MG63 (cell line): ENCODE measurements at regions not wholly inside any gene's neighbourhood (a gene's known extent, or its start where the extent isn't known, plus 50 kb on each side); places are given as distances from the start of the nearest gene placed in this dataset.
"Not testable (repeated sequence)": the region's sequence is repeated elsewhere in the genome, so short reads cannot be mapped to it uniquely, and the experiment has no call there.

Experiments used
- DNase-seq: peaks from one replicate; pipeline ENCODE4 v3.0.0-alpha.2; 2020
- H3K27me3 ChIP-seq: fragments of 250-450 bp; sonication (Bioruptor Pico); 2 replicates; pipeline ENCODE4 v1.5.1; 2020; ENCODE audit warnings: mild to moderate bottlenecking, moderate library complexity
- H3K36me3 ChIP-seq: fragments of 250-450 bp; sonication (Bioruptor Pico); 2 replicates; pipeline ENCODE4 v1.5.1; 2020; ENCODE audit warnings: mild to moderate bottlenecking, moderate library complexity
- H3K4me3 ChIP-seq: fragments of 250-450 bp; sonication (Bioruptor Pico); 2 replicates; pipeline ENCODE4 v1.5.1; 2020; ENCODE audit warnings: mild to moderate bottlenecking, moderate library complexity
- H3K9me3 ChIP-seq: fragments of 250-450 bp; sonication (Bioruptor Pico); 2 replicates; pipeline ENCODE4 v1.5.1; 2020; ENCODE audit warnings: mild to moderate bottlenecking, moderate library complexity

DNA sequence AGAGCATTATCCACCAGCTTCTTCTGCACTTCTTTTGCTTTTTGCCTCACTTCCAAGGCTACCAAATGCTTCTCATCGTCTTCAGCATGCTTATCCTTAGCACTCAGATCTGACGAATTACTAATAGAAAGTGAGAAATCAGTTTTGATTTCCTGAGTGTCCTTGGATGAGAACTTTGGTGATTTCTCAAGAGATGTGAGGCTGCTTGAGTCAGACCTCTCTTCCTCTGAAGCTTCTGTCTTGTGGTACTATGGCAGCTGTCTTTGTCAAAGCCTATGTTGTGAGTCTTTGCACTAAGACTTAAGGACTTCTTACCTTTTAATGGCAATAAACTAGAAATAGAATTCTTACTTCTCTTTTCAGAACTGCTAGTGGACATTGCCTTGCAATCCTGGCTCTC is 169.9 kb downstream of the CPE start:
- Histone ChIP-seq H3K36me3 (no peaks in the 10 kb centered on the region), H3K9me3 (no peaks in the 10 kb centered on the region; the same call in 1 of the 2 replicates), H3K4me3 (no peak overlapping the region), H3K27me3 (no peaks in the 10 kb centered on the region)
- DNase-seq: no peak

DNA sequence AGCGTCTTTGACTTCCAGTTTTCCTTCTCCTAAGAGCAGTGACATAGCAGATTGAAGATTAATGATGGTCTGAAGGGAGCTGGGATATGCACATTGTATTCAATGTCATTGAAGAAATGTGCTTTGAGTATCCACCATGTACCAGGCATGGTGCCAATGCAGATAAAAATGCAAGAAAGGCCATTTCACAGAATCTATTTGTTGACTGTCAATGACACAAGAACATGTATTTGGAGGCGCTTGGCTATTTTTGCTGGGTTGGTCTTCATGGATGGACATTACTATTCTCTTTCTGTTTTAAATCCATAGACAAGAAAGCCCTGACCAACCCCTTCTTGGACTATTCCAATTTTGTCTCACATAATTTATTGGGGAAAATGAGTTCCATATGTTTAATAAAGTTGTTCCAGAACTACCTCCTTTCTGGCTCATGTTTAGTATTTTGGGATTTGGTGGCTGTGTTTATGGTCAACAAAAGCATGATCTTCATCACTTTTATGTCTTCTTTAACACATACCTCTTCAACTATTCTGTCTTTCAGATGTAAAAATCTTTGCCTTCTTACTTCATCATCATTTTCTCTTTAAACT is 174.5 kb downstream of the CPE start:
- Histone ChIP-seq H3K9me3 (no peaks in the 10 kb centered on the region; the same call in 1 of the 2 replicates), H3K36me3 (no peaks in the 10 kb centered on the region), H3K4me3 (no peak overlapping the region), H3K27me3 (no peaks in the 10 kb centered on the region)
- no peak for DNase-seq

GRCh38 chr4:165555302-165555701 is 176.5 kb downstream of the CPE start:
- Histone ChIP-seq H3K4me3 (no peak overlapping the region), H3K27me3 (no peaks in the 10 kb centered on the region), H3K9me3 (no peaks in the 10 kb centered on the region; the same call in 1 of the 2 replicates), H3K36me3 (no peaks in the 10 kb centered on the region)
- DNase-seq: no peak

GRCh38 chr4:165556383-165556782 is 177.6 kb downstream of the CPE start:
- no peaks in the 10 kb centered on the region for H3K9me3 ChIP-seq
- H3K4me3 ChIP-seq: no peak overlapping the region
- no peak for DNase-seq
- H3K36me3 ChIP-seq: no peaks in the 10 kb centered on the region
- no peaks in the 10 kb centered on the region for H3K27me3 ChIP-seq

GRCh38 chr4:165560941-165561340 is 182.1 kb downstream of the CPE start:
- H3K4me3 ChIP-seq: no peak overlapping the region
- no peaks in the 10 kb centered on the region for H3K27me3 ChIP-seq
- H3K36me3 ChIP-seq: no peaks in the 10 kb centered on the region
- DNase-seq: peak; percentile 8
- H3K9me3 ChIP-seq: no peaks in the 10 kb centered on the region

DNA sequence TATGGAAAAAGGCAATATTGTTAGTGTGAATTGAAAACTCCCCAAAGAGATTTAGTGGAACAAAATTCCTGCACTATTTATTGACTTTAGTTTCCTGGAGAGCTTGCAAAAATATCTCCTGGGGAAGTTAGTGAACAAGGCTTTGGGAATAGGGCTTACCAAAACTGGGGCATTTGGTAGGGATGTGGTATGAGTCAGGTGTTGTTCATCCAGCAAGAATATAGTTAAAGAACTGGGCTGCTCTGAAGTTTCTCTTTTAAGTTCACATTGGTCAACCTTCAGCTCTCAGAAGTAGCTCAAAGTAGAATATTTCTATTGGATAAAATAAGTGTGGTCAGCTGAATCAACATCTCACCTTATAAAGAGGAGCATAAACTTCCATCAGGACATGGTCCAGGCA is 185.0 kb downstream of the CPE start:
- no peak overlapping the region for H3K4me3 ChIP-seq
- no peaks in the 10 kb centered on the region for H3K9me3 ChIP-seq
- H3K36me3 ChIP-seq: no peaks in the 10 kb centered on the region
- DNase-seq: peak; percentile 32
- H3K27me3 ChIP-seq: no peaks in the 10 kb centered on the region

DNA sequence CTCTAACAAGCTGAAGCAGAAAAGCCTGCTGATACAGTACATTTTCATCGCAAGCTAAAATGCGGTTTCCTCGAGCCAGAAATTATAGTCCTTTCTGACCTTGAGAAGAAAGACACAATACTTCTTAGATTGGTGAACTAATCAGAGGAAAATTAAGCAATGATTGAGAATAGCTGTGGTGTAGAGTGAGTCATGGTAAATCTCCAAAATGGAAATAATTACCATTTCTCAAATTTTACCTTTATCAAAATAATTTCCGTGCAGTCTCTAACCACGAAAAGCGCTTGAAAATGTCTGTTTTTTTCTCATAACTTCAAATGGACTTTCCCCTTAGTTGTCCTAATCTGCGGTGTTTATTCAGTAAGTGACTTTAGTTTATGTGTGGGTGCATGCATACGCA is 190.2 kb downstream of the CPE start:
- Histone ChIP-seq H3K36me3 (no peaks in the 10 kb centered on the region), H3K4me3 (no peak overlapping the region), H3K9me3 (no peaks in the 10 kb centered on the region), H3K27me3 (no peaks in the 10 kb centered on the region)
- no peak for DNase-seq

- not testable (repeated sequence) for H3K4me3 ChIP-seq, H3K27me3 ChIP-seq, H3K36me3 ChIP-seq, H3K9me3 ChIP-seq, DNase-seq
Measured at GRCh38 chr4:165571476-165571875, 192.7 kb downstream of the CPE start.

GRCh38 chr4:165580351-165580905 is 201.6 kb downstream of the CPE start:
- DNase-seq: peak; percentile 83
- no peaks in the 10 kb centered on the region for H3K27me3 ChIP-seq
- no peaks in the 10 kb centered on the region; the same call in 1 of the 2 replicates for H3K9me3 ChIP-seq
- no peak overlapping the region for H3K4me3 ChIP-seq
- no peaks in the 10 kb centered on the region for H3K36me3 ChIP-seq

- Histone ChIP-seq H3K36me3 (no peaks in the 10 kb centered on the region), H3K4me3 (no peak overlapping the region), H3K9me3 (no peaks in the 10 kb centered on the region; the same call in none of the 2 replicates), H3K27me3 (no peaks in the 10 kb centered on the region)
- DNase-seq: no peak
Measured at GRCh38 chr4:165583341-165583740, 204.5 kb downstream of the CPE start.

- no peak for DNase-seq
Measured at GRCh38 chr4:165584916-165585315, 206.1 kb downstream of the CPE start.

DNA sequence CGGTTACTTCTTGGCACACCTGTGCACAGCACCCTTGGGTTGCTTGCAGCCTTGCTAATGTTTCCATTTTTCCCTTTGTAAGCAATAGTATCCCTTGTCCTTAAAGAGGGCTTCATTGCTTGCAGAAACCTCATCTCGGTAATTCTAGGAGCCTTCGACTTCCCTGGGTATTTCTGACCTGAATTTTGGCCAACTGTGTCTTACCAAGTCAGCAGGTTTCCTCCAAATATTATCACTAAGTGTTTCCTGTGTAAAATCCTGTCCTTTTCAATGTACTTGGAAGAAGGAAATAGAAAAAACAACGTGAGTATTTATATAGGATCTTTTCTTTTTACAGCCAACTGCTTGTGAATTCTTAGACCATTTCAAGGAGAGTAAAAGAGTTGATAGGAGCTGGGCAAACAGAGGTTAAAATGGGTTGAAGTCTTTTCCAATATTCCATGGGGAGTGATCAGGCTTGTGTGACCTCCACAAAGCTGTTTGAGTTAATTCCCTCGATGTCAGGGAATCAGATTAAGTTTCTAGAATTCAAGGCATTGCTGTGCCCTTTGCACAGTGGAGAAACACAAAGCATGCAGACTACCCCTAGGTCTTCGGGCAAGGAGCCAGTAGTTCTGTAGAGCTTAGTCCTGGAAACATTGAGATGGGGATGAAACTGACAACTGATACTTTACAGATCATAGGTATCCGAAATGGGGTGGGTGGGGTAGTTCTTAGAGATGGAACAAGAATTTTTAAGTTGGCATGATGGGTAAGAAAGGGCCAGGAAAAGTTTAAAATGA is 209.9 kb downstream of the CPE start:
- Histone ChIP-seq H3K9me3 (no peaks in the 10 kb centered on the region; the same call in none of the 2 replicates), H3K27me3 (no peaks in the 10 kb centered on the region), H3K4me3 (no peak overlapping the region), H3K36me3 (no peaks in the 10 kb centered on the region)
- no peak for DNase-seq

More at GRCh38 chr4:165584916-165585315, 206.1 kb downstream of the CPE start:
- Histone ChIP-seq H3K27me3 (no peaks in the 10 kb centered on the region), H3K36me3 (no peaks in the 10 kb centered on the region), H3K9me3 (no peaks in the 10 kb centered on the region; the same call in none of the 2 replicates), H3K4me3 (no peak overlapping the region)

DNA sequence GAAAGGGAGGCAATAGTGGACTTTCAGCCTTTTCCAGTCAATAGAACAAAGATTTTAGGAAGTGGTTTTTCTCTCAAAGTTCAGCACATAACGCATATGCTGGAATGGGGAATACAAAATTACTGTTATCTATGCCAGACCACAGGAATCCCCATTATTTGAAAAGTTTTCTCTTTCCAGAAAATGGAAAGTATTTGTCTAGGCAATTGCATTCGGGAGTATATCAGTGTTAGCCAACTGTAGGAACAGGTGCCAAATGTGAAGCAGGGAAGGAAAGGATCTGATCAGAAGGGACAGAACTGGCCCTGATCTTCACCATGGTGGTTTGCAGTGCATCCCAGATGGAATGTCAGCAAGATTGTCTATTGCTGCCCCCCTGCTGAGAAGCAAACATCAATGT is 213.6 kb downstream of the CPE start:
- H3K4me3 ChIP-seq: no peak overlapping the region
- H3K9me3 ChIP-seq: no peaks in the 10 kb centered on the region
- DNase-seq: peak; percentile 24
- no peaks in the 10 kb centered on the region for H3K36me3 ChIP-seq
- no peaks in the 10 kb centered on the region for H3K27me3 ChIP-seq

DNA sequence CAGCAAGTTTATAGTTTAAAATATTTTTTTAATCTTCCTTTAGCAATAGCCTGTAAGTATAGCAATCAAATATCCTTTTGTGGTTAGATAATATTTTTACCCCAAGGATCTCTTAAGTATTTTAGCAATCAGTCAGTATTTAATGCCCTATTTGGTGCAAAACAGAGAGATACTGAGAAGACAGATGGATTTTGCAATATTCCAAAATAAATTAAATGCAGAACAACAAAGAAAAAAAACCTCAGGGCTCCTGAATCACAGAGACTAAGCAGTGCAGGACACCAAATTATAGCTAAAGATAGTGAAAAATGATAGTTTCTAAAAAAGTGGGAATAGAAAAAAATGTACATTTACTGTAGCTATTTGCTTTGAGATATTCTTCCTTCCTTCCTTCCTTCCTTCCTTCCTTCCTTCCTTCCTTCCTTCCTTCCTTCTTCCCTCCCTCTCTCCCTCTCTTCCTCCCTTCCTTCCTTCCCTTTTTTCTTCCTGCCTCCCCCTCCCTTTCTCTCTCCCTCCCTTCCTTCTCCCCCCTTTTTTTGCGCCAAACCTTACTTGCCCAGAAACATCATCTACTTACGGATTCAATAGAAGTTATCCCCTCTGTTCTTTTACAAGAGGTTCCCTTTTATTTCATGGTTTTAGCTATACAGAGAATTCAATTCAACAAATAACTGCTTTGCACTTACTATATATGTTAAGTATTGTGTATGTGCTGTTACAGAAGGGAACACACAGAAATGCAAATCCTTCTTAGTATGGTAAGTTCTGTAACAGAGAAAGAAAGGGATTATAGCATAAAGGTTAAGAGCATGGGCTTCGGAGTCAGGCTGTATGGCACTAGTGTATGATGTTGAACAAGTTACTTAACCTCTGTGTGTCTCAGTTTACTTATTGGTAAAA is 219.0 kb downstream of the CPE start:
- Histone ChIP-seq H3K36me3 (no peaks in the 10 kb centered on the region), H3K9me3 (no peaks in the 10 kb centered on the region), H3K4me3 (no peak overlapping the region), H3K27me3 (no peaks in the 10 kb centered on the region)
- DNase-seq: no peak

DNA sequence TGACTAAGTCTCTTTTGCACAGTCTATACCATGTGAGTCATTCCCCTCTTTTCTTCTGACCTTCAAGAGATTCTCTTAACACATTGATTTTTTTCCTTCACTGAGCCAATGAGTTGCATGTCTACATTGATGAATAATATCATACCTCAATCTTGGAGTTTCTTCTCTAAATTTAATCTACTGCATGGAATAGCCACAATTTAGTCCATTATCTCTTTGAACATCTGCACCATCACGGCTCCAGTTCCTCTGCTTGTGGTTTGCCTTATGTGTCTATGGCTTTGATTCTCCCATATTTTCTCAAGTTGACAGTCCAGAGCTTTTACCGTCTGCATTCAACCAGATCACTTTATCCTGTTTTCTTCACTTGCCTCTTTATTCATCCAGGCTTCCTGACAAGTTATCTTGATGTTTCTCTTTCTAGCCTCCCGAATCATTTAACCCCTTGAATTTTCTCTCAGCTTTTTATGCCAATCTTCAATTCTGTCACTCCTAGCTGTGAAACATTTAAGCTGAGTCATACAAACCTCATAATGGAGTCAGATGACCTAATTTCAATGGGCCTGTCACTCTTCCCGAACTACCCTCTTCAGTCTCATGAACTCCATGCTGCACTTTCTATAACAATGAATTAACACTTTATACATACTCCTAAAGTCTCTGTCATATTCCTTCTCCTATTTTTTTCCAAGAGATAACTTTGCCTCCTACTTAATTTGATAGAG is 222.3 kb downstream of the CPE start:
- H3K36me3 ChIP-seq: no peaks in the 10 kb centered on the region
- no peaks in the 10 kb centered on the region for H3K27me3 ChIP-seq
- no peak for DNase-seq
- no peaks in the 10 kb centered on the region for H3K9me3 ChIP-seq
- no peak overlapping the region for H3K4me3 ChIP-seq

DNA sequence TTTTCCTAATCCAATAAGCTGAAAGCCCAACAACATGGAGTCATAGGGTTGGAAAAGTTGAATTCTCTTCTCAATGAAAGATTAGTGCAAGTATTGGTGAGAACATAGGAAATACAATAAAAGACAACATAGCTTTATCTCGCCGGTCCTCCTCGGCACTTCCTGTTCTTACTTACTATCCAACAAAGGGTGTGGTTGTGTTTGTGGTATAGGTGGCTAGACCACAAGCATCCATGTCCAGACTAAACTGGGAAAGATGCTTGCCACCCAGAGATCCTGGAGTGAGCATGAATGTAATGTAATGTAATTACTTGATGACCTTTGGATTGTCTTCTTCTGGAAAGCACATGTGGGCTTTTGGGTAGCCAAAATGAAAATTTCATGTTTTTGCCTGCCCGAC is 223.8 kb downstream of the CPE start:
- Histone ChIP-seq H3K27me3 (no peaks in the 10 kb centered on the region), H3K9me3 (no peaks in the 10 kb centered on the region), H3K4me3 (no peak overlapping the region), H3K36me3 (no peaks in the 10 kb centered on the region)
- DNase-seq: no peak
